IMR-90 (cell line): ENCODE measurements at regions not wholly inside any gene's neighbourhood (a gene's known extent, or its start where the extent isn't known, plus 50 kb on each side); places are given as distances from the start of the nearest gene placed in this dataset.
A peak's percentile ranks its signal among the peaks of the same experiment; 100 is the strongest.

ENCODE experiments used
- ATAC-seq: fragments of 200-7000 bp; cut with Tn5 transposase; 2 replicates; pipeline ENCODE4 v1.9.1; 2020; ENCODE audit warnings: low read depth, mild to moderate bottlenecking, moderate library complexity
- BruUV-seq: library from RNA; stranded (reverse); fragments of 400-500 nt; replicated peaks from 2 replicates; lab custom pipeline; 2021; lab: Mats Ljungman, UMichigan
- CTCF ChIA-PET: fragments of 300-600 bp; formaldehyde crosslinking; extraction: SDS; loops from one replicate; lab custom pipeline; 2021; ENCODE audit warnings: antibody characterized with exemption; lab: Yijun Ruan, JAX
- POLR2A ChIA-PET: fragments of 300-600 bp; sonication (Branson Sonifier 250); formaldehyde crosslinking; loops from one replicate; lab custom pipeline; 2022; ENCODE audit warnings: antibody characterized with exemption; ENCODE audit not compliant: unreplicated experiment; lab: Charles Lee
- DNase-seq: peaks from one replicate; pipeline ENCODE4 v3.0.0; 2013
- H2AFZ ChIP-seq: replicated peaks from 2 replicates; pipeline ENCODE3; 2013; ENCODE audit warnings: low read length, mild to moderate bottlenecking; ENCODE audit not compliant: poor library complexity
- H2AK5ac ChIP-seq: 2 replicates; pipeline ENCODE4 v1.6.1; 2013; ENCODE audit warnings: low read depth, low read length, inconsistent platforms
- H2AK9ac ChIP-seq: replicated peaks from 2 replicates; pipeline ENCODE3; 2013; ENCODE audit warnings: mild to moderate bottlenecking, low read depth, low read length, moderate library complexity; ENCODE audit not compliant: poor library complexity
- H2BK120ac ChIP-seq: 2 replicates; pipeline ENCODE4 v1.6.1; 2013; ENCODE audit warnings: low read depth, low read length, inconsistent platforms
- H2BK15ac ChIP-seq: 3 replicates; pipeline ENCODE4 v1.6.1; 2013; ENCODE audit warnings: low read depth, low read length, inconsistent platforms
- H2BK20ac ChIP-seq: 2 replicates; pipeline ENCODE4 v1.6.1; 2013; ENCODE audit warnings: low read depth, mild to moderate bottlenecking, inconsistent platforms, low read length, moderate library complexity
- H2BK5ac ChIP-seq: 2 replicates; pipeline ENCODE4 v1.6.1; 2013; ENCODE audit warnings: mild to moderate bottlenecking, low read depth, low read length, inconsistent platforms; ENCODE audit not compliant: poor library complexity, severe bottlenecking
- H3K14ac ChIP-seq: replicated peaks from 2 replicates; pipeline ENCODE4 v1.6.1; 2013; ENCODE audit warnings: low read depth, low read length, inconsistent platforms
- H3K18ac ChIP-seq: 2 replicates; pipeline ENCODE4 v1.6.1; 2013; ENCODE audit warnings: low read depth, low read length, control low read depth
- H3K23ac ChIP-seq: 2 replicates; pipeline ENCODE4 v1.6.1; 2013; ENCODE audit warnings: low read depth, low read length, inconsistent platforms
- H3K27ac ChIP-seq: 2 replicates; pipeline ENCODE4 v1.5.1; 2013; ENCODE audit warnings: mild to moderate bottlenecking, control low read depth, low read length; ENCODE audit not compliant: insufficient read depth
- H3K27me3 ChIP-seq: 2 replicates; pipeline ENCODE4 v1.6.1; 2013; ENCODE audit warnings: low read length; ENCODE audit not compliant: control insufficient read depth, insufficient read depth
- H3K36me3 ChIP-seq: 2 replicates; pipeline ENCODE4 v1.6.1; 2013; ENCODE audit warnings: low read length, mixed read lengths; ENCODE audit not compliant: control insufficient read depth, insufficient read depth
- H3K4ac ChIP-seq: 2 replicates; pipeline ENCODE4 v1.6.1; 2013; ENCODE audit warnings: low read depth, low read length, inconsistent platforms
- H3K4me1 ChIP-seq: 2 replicates; pipeline ENCODE4 v1.6.1; 2013; ENCODE audit warnings: low read length, mixed read lengths; ENCODE audit not compliant: control insufficient read depth, insufficient read depth
- H3K4me2 ChIP-seq: 2 replicates; pipeline ENCODE4 v1.6.1; 2013; ENCODE audit warnings: low read depth, mild to moderate bottlenecking, control low read depth, low read length, moderate library complexity
- H3K4me3 ChIP-seq: 2 replicates; pipeline ENCODE4 v1.5.1; 2013; ENCODE audit warnings: low read depth, mild to moderate bottlenecking, control low read depth, low read length, moderate library complexity; ENCODE audit not compliant: insufficient read depth
- H3K56ac ChIP-seq: 2 replicates; pipeline ENCODE4 v1.6.1; 2013; ENCODE audit warnings: low read length, inconsistent platforms; ENCODE audit not compliant: insufficient read depth; ENCODE audit errors: extremely low read depth
- H3K79me1 ChIP-seq, 2 experiments: 2 replicates each; pipeline ENCODE4 v1.6.1; 2013; ENCODE audit warnings: low read length in 2 of 2, inconsistent platforms in 1 of 2, low read depth in 1 of 2
- H3K9ac ChIP-seq: 2 replicates; pipeline ENCODE4 v1.6.1; 2013; ENCODE audit warnings: low read depth, low read length, control low read depth
- H3K9me1 ChIP-seq: 2 replicates; pipeline ENCODE4 v1.6.1; 2013; ENCODE audit warnings: low read length, inconsistent platforms; ENCODE audit not compliant: insufficient read depth
- H3K9me3 ChIP-seq: 2 replicates; pipeline ENCODE4 v1.6.1; 2013; ENCODE audit warnings: low read length; ENCODE audit not compliant: control insufficient read depth, insufficient read depth
- H4K20me1 ChIP-seq: 2 replicates; pipeline ENCODE4 v1.6.1; 2013; ENCODE audit warnings: low read length, inconsistent platforms; ENCODE audit not compliant: insufficient read depth
- H4K5ac ChIP-seq: 2 replicates; pipeline ENCODE4 v1.6.1; 2013; ENCODE audit warnings: mild to moderate bottlenecking, low read depth, low read length, control low read depth
- H4K8ac ChIP-seq, 2 experiments: 2 replicates each; pipeline ENCODE4 v1.6.1; 2013; ENCODE audit warnings: low read depth in 2 of 2, low read length in 2 of 2, control low read depth in 1 of 2, inconsistent platforms in 1 of 2
- H4K91ac ChIP-seq: 2 replicates; pipeline ENCODE4 v1.6.1; 2013; ENCODE audit warnings: low read depth, low read length, inconsistent platforms; ENCODE audit not compliant: insufficient read depth
- BHLHE40 ChIP-seq: fragments of 150-350 bp; IDR thresholded peaks from 2 replicates; pipeline ENCODE4 v1.6.1; 2016; ENCODE audit warnings: mild to moderate bottlenecking, low read depth, low read length
- CEBPB ChIP-seq: IDR thresholded peaks from 2 replicates; pipeline ENCODE4 v1.6.1; 2012; ENCODE audit warnings: low read depth, low read length, improper control_type of control experiment
- CHD1 ChIP-seq: IDR thresholded peaks from 2 replicates; pipeline ENCODE4 v1.6.1; 2012; ENCODE audit warnings: low read depth, low read length, improper control_type of control experiment
- CTCF ChIP-seq: conservative IDR thresholded peaks from 2 replicates; pipeline ENCODE4 v1.5.1; 2012; ENCODE audit warnings: mild to moderate bottlenecking, low read depth, low read length, improper control_type of control experiment
- ELK1 ChIP-seq: fragments of 150-350 bp; IDR thresholded peaks from 2 replicates; pipeline ENCODE4 v1.6.1; 2016; ENCODE audit warnings: low read depth, mild to moderate bottlenecking, low read length, moderate library complexity, borderline replicate concordance
- FOS ChIP-seq: fragments of 150-350 bp; IDR thresholded peaks from 2 replicates; pipeline ENCODE4 v1.6.1; 2016; ENCODE audit warnings: low read depth, low read length
- MAFK ChIP-seq: IDR thresholded peaks from 2 replicates; pipeline ENCODE4 v1.6.1; 2012; ENCODE audit warnings: low read depth, low read length, improper control_type of control experiment
- MAZ ChIP-seq: IDR thresholded peaks from 2 replicates; pipeline ENCODE4 v1.6.1; 2012; ENCODE audit warnings: low read depth, mild to moderate bottlenecking, low read length, improper control_type of control experiment, moderate library complexity, borderline replicate concordance
- MXI1 ChIP-seq: IDR thresholded peaks from 2 replicates; pipeline ENCODE4 v1.6.1; 2012; ENCODE audit warnings: low read depth, mild to moderate bottlenecking, low read length, moderate library complexity, borderline replicate concordance
- NFE2L2 ChIP-seq: fragments of 150-350 bp; IDR thresholded peaks from 2 replicates; pipeline ENCODE4 v1.6.1; 2016; ENCODE audit warnings: low read depth, mild to moderate bottlenecking, low read length
- POLR2A ChIP-seq: IDR thresholded peaks from 2 replicates; pipeline ENCODE4 v1.6.1; 2012; ENCODE audit warnings: mild to moderate bottlenecking, low read depth, low read length
- RAD21 ChIP-seq: IDR thresholded peaks from 2 replicates; pipeline ENCODE4 v1.6.1; 2012; ENCODE audit warnings: low read length, improper control_type of control experiment
- RCOR1 ChIP-seq: IDR thresholded peaks from 2 replicates; pipeline ENCODE4 v1.6.1; 2012; ENCODE audit warnings: mild to moderate bottlenecking, low read length, improper control_type of control experiment; ENCODE audit not compliant: insufficient replicate concordance
- RFX5 ChIP-seq: IDR thresholded peaks from 2 replicates; pipeline ENCODE4 v1.8.0; 2012; ENCODE audit warnings: low read depth, mild to moderate bottlenecking, low read length, moderate library complexity
- SMC3 ChIP-seq: fragments of 150-350 bp; IDR thresholded peaks from 2 replicates; pipeline ENCODE4 v1.6.1; 2016; ENCODE audit warnings: low read depth, mild to moderate bottlenecking, antibody characterized with exemption, low read length, moderate library complexity
- USF2 ChIP-seq: fragments of 150-350 bp; IDR thresholded peaks from 2 replicates; pipeline ENCODE4 v1.6.1; 2017; ENCODE audit warnings: mild to moderate bottlenecking, antibody characterized with exemption, low read length, low read depth
- WGBS, 2 experiments: methylation state at CpG; one replicate each; pipeline versions ENCODE4 v1.1.5 to v1.1.7; 2013; ENCODE audit warnings: missing lambda C conversion rate in 2 of 2; ENCODE audit not compliant: insufficient read length in 1 of 2; ENCODE audit errors: extremely low coverage in 2 of 2; 5-methylcytosine and 5-hydroxymethylcytosine counted together
- dilution Hi-C: fragments of 300-500 bp; cut with HindIII; formaldehyde crosslinking; loops from one replicate; pipeline ENCODE4 v1.14.3; 2018; ENCODE audit warnings: low sequenced_read_pairs; ENCODE audit not compliant: unreplicated experiment
- in situ Hi-C: fragments of 300-500 bp; cut with MboI; formaldehyde crosslinking; loops from 3 replicates; pipeline ENCODE4 v1.14.3; 2019; ENCODE audit warnings: low sequenced_read_pairs, inconsistent platforms, mixed read lengths
- intact Hi-C: fragments of 100-400 bp; cut with micrococcal nuclease; formaldehyde crosslinking; loops from 2 replicates; pipeline ENCODE4 v1.10.0; 2022

- POLR2A ChIA-PET = no interaction called here
- BruUV-seq = no TSS peak
- Histone ChIP-seq H3K4me3 (no peak overlapping the region), H3K9me1 (peaks cover 3% of the 10 kb centered on the region; the same call in 1 of the 2 replicates), H2AK5ac (0 out of 2 replicates have a peak overlapping the region, but pooled peaks have one; percentile 30), H3K9ac (no peak overlapping the region), H4K91ac (no peak overlapping the region), H3K27ac (no peak overlapping the region), H3K14ac (no peak overlapping the region), H2BK5ac (no peak overlapping the region), H3K27me3 (no peaks in the 10 kb centered on the region), H4K20me1 (no peaks in the 10 kb centered on the region), H4K5ac (no peak overlapping the region), H2BK20ac (peak overlapping the region; percentile 42; the same call in 1 of the 2 replicates), H3K23ac (no peak overlapping the region), H2AFZ (no peak overlapping the region), H3K36me3 (no peaks in the 10 kb centered on the region), H3K4me1 (peaks cover 6% of the 10 kb centered on the region), H2AK9ac (no peak overlapping the region), H3K18ac (no peak overlapping the region), H3K4ac (no peak overlapping the region), H2BK120ac (no peak overlapping the region), H4K8ac (no peak overlapping the region), H3K56ac (no peak overlapping the region), H3K4me2 (no peak overlapping the region), H2BK15ac (no peak overlapping the region), H3K9me3 (no peaks in the 10 kb centered on the region), H3K79me1 (no peaks in the 10 kb centered on the region)
- no peak for ATAC-seq
- no peak for DNase-seq
- in situ Hi-C loops (no loop called here), dilution Hi-C loops (no loop called here), intact Hi-C loops (no loop called here)
- no CpG with 5 or more reads among the region's 1 CpG for WGBS, 2 experiments
- CTCF ChIA-PET = no interaction called here
- TF ChIP-seq RFX5 (no peak), POLR2A (no peak), USF2 (no peak), RCOR1 (no peak), FOS (no peak), MAFK (no peak), RAD21 (no peak), MXI1 (no peak), CHD1 (no peak), MAZ (no peak), NFE2L2 (no peak), ELK1 (no peak), CEBPB (no peak), SMC3 (no peak), BHLHE40 (no peak), CTCF (no peak)
Measured at GRCh38 chr10:62457598-62457997, 83.4 kb downstream of the ZNF365 start.
